PC-3 (cell line): ENCODE measurements at regions not wholly inside any gene's neighbourhood (a gene's known extent, or its start where the extent isn't known, plus 50 kb on each side); places are given as distances from the start of the nearest gene placed in this dataset.

Experiments used
- EZH2 ChIP-seq: fragments of 300-600 bp; sonication (generic); IDR thresholded peaks from one replicate; pipeline ENCODE4 v1.6.1; 2017; ENCODE audit warnings: antibody characterized with exemption, mild to moderate bottlenecking, low read length; ENCODE audit not compliant: unreplicated experiment
- TF ChIP-seq, protein P1 (sequence below): fragments of 300-600 bp; sonication (generic); conservative IDR thresholded peaks from 2 replicates; pipeline ENCODE4 v1.5.1; 2017; ENCODE audit warnings: antibody characterized with exemption, low read depth, mild to moderate bottlenecking, low read length

DNA sequence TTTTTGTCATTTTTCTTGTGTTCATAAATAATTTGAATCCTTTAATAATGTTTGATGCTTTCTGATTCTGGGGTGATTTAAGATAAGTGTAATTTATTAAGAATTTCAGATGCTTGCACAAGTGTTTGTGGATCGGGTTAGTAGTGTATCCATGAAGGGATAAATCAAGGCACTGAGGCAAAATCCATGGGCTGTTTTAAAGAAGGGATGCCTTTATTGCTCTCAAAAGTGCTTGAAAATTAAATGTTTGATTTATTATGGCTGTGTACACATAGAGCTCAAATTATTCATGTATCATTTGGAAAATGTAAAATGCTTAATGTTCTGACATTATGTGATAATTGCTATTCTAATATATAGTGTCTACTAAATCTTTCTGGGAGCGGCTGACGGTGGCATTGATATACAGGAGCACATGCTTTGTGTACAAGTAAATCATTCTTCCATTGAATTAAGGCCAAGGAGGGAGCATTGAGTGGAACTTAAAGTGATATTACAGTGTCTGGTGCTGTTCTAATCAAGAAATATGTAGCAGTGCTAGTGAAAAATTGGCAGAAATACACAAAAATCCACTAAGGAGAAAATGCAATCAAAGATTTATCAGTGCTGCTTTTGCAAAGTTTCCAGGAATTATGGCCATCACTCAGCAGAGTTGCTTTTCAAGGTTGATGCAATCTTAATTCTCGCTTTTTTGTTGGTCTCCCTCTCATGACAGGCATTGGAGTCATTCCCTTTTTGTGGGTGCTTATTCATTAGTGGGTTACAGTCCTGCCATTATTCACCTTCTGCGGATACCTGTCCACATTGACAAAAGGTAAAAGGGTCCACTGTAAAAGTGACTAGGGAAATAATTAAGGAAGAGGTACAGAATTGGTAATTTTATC is 181.6 kb downstream of the MFSD1 start:
- TF ChIP-seq, protein P1, sequence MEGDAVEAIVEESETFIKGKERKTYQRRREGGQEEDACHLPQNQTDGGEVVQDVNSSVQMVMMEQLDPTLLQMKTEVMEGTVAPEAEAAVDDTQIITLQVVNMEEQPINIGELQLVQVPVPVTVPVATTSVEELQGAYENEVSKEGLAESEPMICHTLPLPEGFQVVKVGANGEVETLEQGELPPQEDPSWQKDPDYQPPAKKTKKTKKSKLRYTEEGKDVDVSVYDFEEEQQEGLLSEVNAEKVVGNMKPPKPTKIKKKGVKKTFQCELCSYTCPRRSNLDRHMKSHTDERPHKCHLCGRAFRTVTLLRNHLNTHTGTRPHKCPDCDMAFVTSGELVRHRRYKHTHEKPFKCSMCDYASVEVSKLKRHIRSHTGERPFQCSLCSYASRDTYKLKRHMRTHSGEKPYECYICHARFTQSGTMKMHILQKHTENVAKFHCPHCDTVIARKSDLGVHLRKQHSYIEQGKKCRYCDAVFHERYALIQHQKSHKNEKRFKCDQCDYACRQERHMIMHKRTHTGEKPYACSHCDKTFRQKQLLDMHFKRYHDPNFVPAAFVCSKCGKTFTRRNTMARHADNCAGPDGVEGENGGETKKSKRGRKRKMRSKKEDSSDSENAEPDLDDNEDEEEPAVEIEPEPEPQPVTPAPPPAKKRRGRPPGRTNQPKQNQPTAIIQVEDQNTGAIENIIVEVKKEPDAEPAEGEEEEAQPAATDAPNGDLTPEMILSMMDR: no peak
- TF ChIP-seq EZH2: no peak
